HEK293 (cell line): ENCODE measurements at regions not wholly inside any gene's neighbourhood (a gene's known extent, or its start where the extent isn't known, plus 50 kb on each side); places are given as distances from the start of the nearest gene placed in this dataset.

ENCODE experiments used
- CTCF ChIA-PET: fragments of 350-600 bp; formaldehyde crosslinking; extraction: SDS; loops from one replicate; lab custom pipeline; 2021; ENCODE audit warnings: antibody characterized with exemption; lab: Yijun Ruan, JAX
- POLR2A ChIA-PET: fragments of 300-600 bp; formaldehyde crosslinking; extraction: SDS; loops from one replicate; lab custom pipeline; 2020; ENCODE audit warnings: antibody characterized with exemption, inconsistent platforms; lab: Yijun Ruan, JAX
- H3K27ac ChIP-seq: fragments of 200-500 bp; sonication (Bioruptor generic); 2 replicates; pipeline ENCODE4 v1.5.1; 2014; ENCODE audit warnings: low read depth, low read length, control low read depth, inconsistent platforms; ENCODE audit errors: extremely low read depth
- H3K36me3 ChIP-seq, 2 experiments: fragments of 200-500 bp in 1 of 2; sonication (Bioruptor generic) in 1 of 2; 1 replicate in 1 of 2; 2 replicates in 1 of 2; pipeline ENCODE4 v1.5.1; 2014 to 2017; ENCODE audit warnings: inconsistent platforms in 2 of 2, low read length in 2 of 2; ENCODE audit not compliant: control insufficient read depth in 2 of 2, insufficient read depth in 1 of 2
- H3K4me1 ChIP-seq: fragments of 200-500 bp; sonication (Bioruptor generic); 2 replicates; pipeline ENCODE4 v1.5.1; 2014; ENCODE audit warnings: mild to moderate bottlenecking, low read length, inconsistent platforms; ENCODE audit not compliant: control insufficient read depth, insufficient read depth
- H3K4me3 ChIP-seq: 2 replicates; pipeline ENCODE4 v1.5.1; 2011; ENCODE audit warnings: low read depth, mild to moderate bottlenecking, control low read depth, low read length, moderate library complexity
- H3K9me3 ChIP-seq: fragments of 200-500 bp; sonication (Bioruptor generic); 2 replicates; pipeline ENCODE4 v1.5.1; 2014; ENCODE audit warnings: low read depth, low read length, inconsistent platforms; ENCODE audit not compliant: control insufficient read depth, insufficient read depth
- GLI4 ChIP-seq: fragments of 450-650 bp; formaldehyde crosslinking; IDR thresholded peaks from 2 replicates; pipeline ENCODE4 v1.5.1; 2016; ENCODE audit warnings: missing biosample characterization, missing genetic modification characterization
- GLIS1 ChIP-seq: fragments of 450-650 bp; formaldehyde crosslinking; IDR thresholded peaks from 2 replicates; pipeline ENCODE4 v1.5.1; 2016; ENCODE audit warnings: missing biosample characterization, missing genetic modification characterization
- KLF9 ChIP-seq: fragments of 450-650 bp; formaldehyde crosslinking; IDR thresholded peaks from 2 replicates; pipeline ENCODE4 v1.5.1; 2016; ENCODE audit warnings: missing biosample characterization, missing genetic modification characterization, low read depth
- ZBTB8A ChIP-seq: fragments of 450-650 bp; formaldehyde crosslinking; IDR thresholded peaks from 2 replicates; pipeline ENCODE4 v1.5.1; 2016; ENCODE audit warnings: missing biosample characterization, missing genetic modification characterization
- ZEB2 ChIP-seq: fragments of 450-650 bp; formaldehyde crosslinking; IDR thresholded peaks from 2 replicates; pipeline ENCODE4 v1.5.1; 2016; ENCODE audit warnings: missing biosample characterization, missing genetic modification characterization
- ZIC2 ChIP-seq: fragments of 450-650 bp; formaldehyde crosslinking; IDR thresholded peaks from 2 replicates; pipeline ENCODE4 v1.5.1; 2016; ENCODE audit warnings: missing biosample characterization, missing genetic modification characterization
- ZNF223 ChIP-seq: fragments of 450-650 bp; formaldehyde crosslinking; IDR thresholded peaks from 2 replicates; pipeline ENCODE4 v1.5.1; 2016; ENCODE audit warnings: missing biosample characterization, missing genetic modification characterization
- ZNF274 ChIP-seq, 2 experiments: fragments of 200-500 bp in 1 of 2; fragments of 450-650 bp in 1 of 2; sonication (Bioruptor generic) in 1 of 2; formaldehyde crosslinking in 1 of 2; IDR thresholded peaks; 2 replicates each; pipeline versions ENCODE4 v1.5.1 to v1.6.1; 2014 to 2016; ENCODE audit warnings: borderline replicate concordance in 1 of 2, inconsistent platforms in 1 of 2, low read length in 1 of 2, missing biosample characterization in 1 of 2, missing genetic modification characterization in 1 of 2
- ZNF404 ChIP-seq: fragments of 450-650 bp; formaldehyde crosslinking; IDR thresholded peaks from 2 replicates; pipeline ENCODE4 v1.5.1; 2017; ENCODE audit warnings: missing biosample characterization, missing genetic modification characterization
- ZNF433 ChIP-seq: fragments of 450-650 bp; formaldehyde crosslinking; IDR thresholded peaks from 2 replicates; pipeline ENCODE4 v1.5.1; 2016; ENCODE audit warnings: missing biosample characterization, missing genetic modification characterization, low read depth
- ZNF513 ChIP-seq: fragments of 450-650 bp; IDR thresholded peaks from 2 replicates; pipeline ENCODE4 v1.5.1; 2018; ENCODE audit warnings: missing biosample characterization, missing genetic modification characterization
- ZNF529 ChIP-seq: fragments of 450-650 bp; formaldehyde crosslinking; IDR thresholded peaks from 2 replicates; pipeline ENCODE4 v1.5.1; 2017; ENCODE audit warnings: missing genetic modification characterization, missing biosample characterization; ENCODE audit not compliant: insufficient replicate concordance
- ZNF555 ChIP-seq: fragments of 450-650 bp; formaldehyde crosslinking; conservative IDR thresholded peaks from 2 replicates; pipeline ENCODE4 v1.5.1; 2017; ENCODE audit warnings: missing biosample characterization, mild to moderate bottlenecking, missing genetic modification characterization, inconsistent platforms
- ZNF596 ChIP-seq: fragments of 450-650 bp; IDR thresholded peaks from 2 replicates; pipeline ENCODE4 v1.5.0; 2018; ENCODE audit warnings: missing biosample characterization, mild to moderate bottlenecking, missing genetic modification characterization, moderate library complexity
- ZNF626 ChIP-seq: fragments of 450-650 bp; sonication (Bioruptor Pico); formaldehyde crosslinking; IDR thresholded peaks from 2 replicates; pipeline ENCODE4 v1.5.1; 2018; ENCODE audit warnings: missing biosample characterization, missing genetic modification characterization, inconsistent platforms
- ZNF704 ChIP-seq: fragments of 450-650 bp; formaldehyde crosslinking; IDR thresholded peaks from 2 replicates; pipeline ENCODE4 v1.5.1; 2016; ENCODE audit warnings: missing biosample characterization, missing genetic modification characterization

GRCh38 chr2:43081131-43081765 lies 145.2 kb downstream of the ZFP36L2 start:
- H3K36me3 ChIP-seq: no peaks in the 10 kb centered on the region
- H3K4me1 ChIP-seq: no peaks in the 10 kb centered on the region
- H3K4me3 ChIP-seq: no peak overlapping the region
- POLR2A ChIA-PET: interaction anchor here (0.6 kb wide), 1 partner anchor 83 kb away, joined by 5 read pairs; no protein-coding TSS in a partner anchor
- H3K27ac ChIP-seq: no peak overlapping the region
- H3K9me3 ChIP-seq: no peaks in the 10 kb centered on the region
- CTCF ChIA-PET: interaction anchor here (0.6 kb wide), 1 partner anchor 11 kb away, joined by 5 read pairs; no protein-coding TSS in a partner anchor
- TF ChIP-seq ZNF529 (tag by site-specific recombination) (no peak), KLF9 (tag by site-specific recombination) (0 out of 2 replicates have a peak, but pooled peaks have one; percentile 24), ZNF626 (no peak)

DNA sequence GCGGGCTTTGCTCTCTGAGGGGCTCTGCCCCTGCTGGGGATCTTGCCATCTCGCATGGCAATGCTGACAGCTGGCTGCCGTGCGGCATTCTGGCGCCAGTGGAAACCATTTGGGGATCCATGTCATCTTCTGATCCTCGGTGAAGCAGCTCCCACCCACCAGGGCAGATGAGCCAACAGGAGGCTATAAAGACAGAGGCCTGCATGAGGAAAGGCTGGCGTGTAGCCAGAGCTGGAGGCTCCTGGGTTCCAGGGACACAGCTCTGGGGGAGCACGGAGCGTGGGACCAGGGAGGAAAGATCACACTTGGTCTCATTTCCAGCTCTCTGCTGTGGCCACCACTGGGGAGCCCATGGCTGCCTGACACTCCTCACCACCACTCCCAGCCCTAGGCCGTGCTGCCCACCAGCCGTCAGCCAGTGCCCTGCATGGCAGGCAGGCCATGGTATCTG lies 145.8 kb downstream of the ZFP36L2 start:
- Histone ChIP-seq H3K27ac (no peak overlapping the region), H3K9me3 (no peaks in the 10 kb centered on the region), H3K4me1 (no peaks in the 10 kb centered on the region), H3K36me3 (no peaks in the 10 kb centered on the region), H3K4me3 (no peak overlapping the region)
- no peak for TF ChIP-seq ZIC2 (tag by site-specific recombination)
- peak; percentile 22; the same call in 1 of the 2 replicates for TF ChIP-seq GLIS1 (tag by site-specific recombination)
- POLR2A ChIA-PET: no interaction called here
- CTCF ChIA-PET: no interaction called here

DNA sequence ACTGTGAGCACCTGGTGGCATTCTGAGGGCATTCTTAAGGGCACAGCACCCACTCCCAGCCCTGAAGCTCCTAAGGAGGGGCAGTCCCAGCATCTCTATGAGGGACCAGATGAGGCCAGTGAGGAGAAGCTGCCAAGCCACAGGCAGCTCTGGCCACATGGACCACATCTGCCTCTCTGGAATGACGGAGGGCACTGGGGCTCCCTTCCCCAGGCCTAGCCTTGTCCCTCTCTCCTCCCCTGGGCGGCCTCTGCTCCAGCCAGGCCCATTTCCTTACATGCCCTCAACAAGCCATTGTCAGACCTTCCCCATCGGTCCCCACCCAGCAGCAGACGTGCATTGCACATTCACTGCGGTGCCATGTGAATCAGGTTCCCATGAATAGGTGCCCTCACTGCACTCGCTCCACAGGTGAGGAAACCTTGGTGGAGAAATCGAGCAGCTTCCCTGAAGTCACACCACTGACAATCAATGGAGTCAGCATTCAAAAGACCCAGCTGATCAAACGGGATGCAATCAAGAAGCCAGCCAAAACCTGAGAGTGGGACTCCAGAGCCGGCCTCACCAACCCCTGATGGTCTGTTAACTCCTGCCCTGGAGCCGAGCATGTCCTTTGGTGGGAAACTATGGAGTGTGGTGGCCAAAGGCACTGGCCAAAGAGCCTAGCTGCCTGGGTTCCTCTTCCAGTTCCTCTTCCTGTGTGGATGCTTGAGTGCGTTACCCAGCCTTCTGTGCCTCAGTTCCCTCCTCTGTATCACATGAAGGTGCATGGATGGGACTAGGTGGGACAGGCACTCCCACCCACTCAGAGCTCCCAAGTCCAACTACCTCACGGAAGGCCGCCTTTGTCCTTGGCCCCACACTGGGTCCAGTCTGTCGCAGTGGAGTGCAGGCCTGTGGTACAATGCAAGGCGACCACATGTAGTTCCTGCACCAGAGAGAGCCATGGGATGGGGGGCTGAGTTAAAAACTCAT lies 147.3 kb downstream of the ZFP36L2 start:
- ChIA-PET POLR2A (no interaction called here), CTCF (interaction anchor here (0.6 to 1.3 kb wide), 2 partner anchors 150 to 251 kb away, joined by 3 to 4 read pairs; no protein-coding TSS in a partner anchor)
- TF ChIP-seq ZNF596: no peak
- no peak for TF ChIP-seq GLI4
- no peaks in the 10 kb centered on the region for H3K4me1 ChIP-seq
- H3K36me3 ChIP-seq: no peaks in the 10 kb centered on the region
- no peaks in the 10 kb centered on the region for H3K9me3 ChIP-seq
- no peak overlapping the region for H3K27ac ChIP-seq
- H3K4me3 ChIP-seq: no peak overlapping the region

DNA sequence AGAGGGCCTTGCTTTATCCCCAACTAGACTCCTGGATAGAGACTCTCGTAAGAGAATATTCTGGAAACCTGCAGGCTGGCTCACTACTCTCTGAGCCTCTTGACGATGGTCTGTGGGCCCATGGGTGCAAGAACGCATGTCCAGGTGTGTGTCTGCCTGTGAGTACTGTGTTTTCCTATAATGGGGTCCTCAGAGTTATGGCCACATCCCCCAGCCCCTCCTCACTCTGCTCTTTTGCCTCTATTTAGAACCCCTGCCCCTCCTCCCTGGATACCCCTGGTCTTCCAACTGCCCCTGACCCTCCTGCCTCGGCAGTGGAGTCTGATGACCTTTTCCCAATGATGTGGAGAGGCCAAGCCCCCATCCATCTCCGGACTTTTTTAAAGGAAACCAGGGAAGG lies 148.1 kb downstream of the ZFP36L2 start:
- TF ChIP-seq ZEB2 (tag by site-specific recombination) (no peak), ZNF274 (IDR thresholded peaks at IDR 0.05; ENCODE audit: low read length) (no peak), ZNF274 (tag by site-specific recombination; IDR thresholded peaks at IDR 0.05; ENCODE audit: borderline replicate concordance) (no peak), ZNF404 (tag by site-specific recombination) (no peak), ZNF555 (no peak), ZBTB8A (tag by site-specific recombination) (no peak), ZNF513 (no peak), ZNF433 (tag by site-specific recombination) (no peak), ZNF704 (no peak), ZNF223 (no peak)
- no peak overlapping the region for H3K27ac ChIP-seq
- ChIA-PET POLR2A (interaction anchor here (1.7 kb wide), 1 partner anchor 148 kb away, joined by 6 read pairs; the partner anchor contains the start of gene ZFP36L2), CTCF (interaction anchor here (1.3 kb wide), 1 partner anchor 151 kb away, joined by 4 read pairs; no protein-coding TSS in a partner anchor)
- H3K4me3 ChIP-seq: no peak overlapping the region
- no peaks in the 10 kb centered on the region for H3K36me3 ChIP-seq
- H3K9me3 ChIP-seq: no peaks in the 10 kb centered on the region
- H3K4me1 ChIP-seq: no peaks in the 10 kb centered on the region
